ENCODE measurements at regions not wholly inside any gene's neighbourhood (a gene's known extent, or its start where the extent isn't known, plus 50 kb on each side); places are given as distances from the start of the nearest gene placed in this dataset.

GRCh38 chr9:24616863-24617262, 71.2 kb upstream of the IZUMO3 start:
- H3K36me3 Mint-ChIP-seq (ENCODE audit: insufficient read depth): no peaks in the 10 kb centered on the region
- no peak for ATAC-seq
- no peak overlapping the region for H3K4me3 Mint-ChIP-seq
- no peaks in the 10 kb centered on the region for H3K27me3 Mint-ChIP-seq (ENCODE audit: low read depth)
- no peak for DNase-seq
- peaks cover 16% of the 10 kb centered on the region for H3K9me3 Mint-ChIP-seq
- no peaks in the 10 kb centered on the region for H3K4me1 Mint-ChIP-seq (ENCODE audit: low read depth)

GRCh38 chr9:24614070-24614469, 68.4 kb upstream of the IZUMO3 start:
- Mint-ChIP-seq H3K4me1 (ENCODE audit: low read depth) (no peaks in the 10 kb centered on the region), H3K4me3 (no peak overlapping the region), H3K27me3 (ENCODE audit: low read depth) (no peaks in the 10 kb centered on the region), H3K9me3 (peaks cover 10% of the 10 kb centered on the region), H3K36me3 (ENCODE audit: insufficient read depth) (no peaks in the 10 kb centered on the region)
- ATAC-seq: no peak
- DNase-seq: no peak

DNA sequence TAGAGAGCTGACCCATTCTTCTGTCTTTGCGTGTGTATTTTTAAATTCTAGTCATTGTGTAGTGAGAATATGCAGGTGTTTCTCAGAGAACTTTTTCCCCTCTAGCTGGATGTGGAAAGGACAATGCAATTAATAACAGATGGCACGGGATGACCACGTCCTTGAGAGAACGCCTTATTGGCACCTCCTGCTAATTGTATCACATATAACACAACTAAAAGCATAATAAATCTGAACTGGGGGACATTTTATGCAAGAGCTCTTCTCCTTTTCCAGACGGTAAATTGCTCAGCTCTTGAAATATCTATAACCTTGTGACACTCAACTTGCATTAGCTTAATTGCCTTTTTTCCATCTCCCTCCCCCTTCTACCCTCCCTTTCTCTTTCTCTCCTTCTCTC, 62.9 kb upstream of the IZUMO3 start:
- Mint-ChIP-seq H3K9me3 (peaks cover 16% of the 10 kb centered on the region), H3K4me3 (no peak overlapping the region), H3K4me1 (ENCODE audit: low read depth) (no peaks in the 10 kb centered on the region), H3K27me3 (ENCODE audit: low read depth) (no peaks in the 10 kb centered on the region), H3K36me3 (ENCODE audit: insufficient read depth) (no peaks in the 10 kb centered on the region)
- DNase-seq: no peak
- ATAC-seq: no peak

DNA sequence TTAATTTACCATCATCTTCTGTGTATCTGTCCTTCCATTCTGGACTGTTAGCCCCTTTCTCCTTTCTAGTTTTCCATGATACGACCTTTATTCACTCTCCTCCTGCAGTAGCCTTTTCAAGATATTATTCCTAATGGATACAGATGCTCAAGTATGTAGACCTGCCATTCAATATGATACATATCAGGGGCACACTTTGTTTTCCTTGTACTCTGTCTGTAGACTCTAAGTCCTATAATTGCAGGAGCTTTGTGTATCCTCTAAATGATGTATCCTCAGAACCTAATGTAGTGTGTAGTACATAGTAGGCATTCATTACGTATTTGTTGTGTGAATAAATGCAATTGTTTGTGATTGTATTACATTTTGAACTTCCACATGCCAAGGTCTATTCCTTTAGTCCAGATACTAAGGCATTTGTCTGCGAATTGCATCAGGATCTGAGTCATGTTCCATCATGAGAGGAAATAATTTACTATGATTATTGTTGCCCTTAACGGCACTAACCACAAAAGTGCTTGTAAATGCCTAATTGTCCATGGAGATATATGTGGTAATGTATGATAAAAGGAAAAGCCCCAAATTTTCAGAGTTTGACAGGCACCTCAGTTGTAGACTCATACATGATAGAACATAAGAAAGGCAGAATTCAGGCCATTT, 57.1 kb upstream of the IZUMO3 start:
- peaks cover 9% of the 10 kb centered on the region for H3K9me3 Mint-ChIP-seq
- no peak overlapping the region for H3K4me3 Mint-ChIP-seq
- ATAC-seq (no peak), DNase-seq (no peak)
- H3K4me1 Mint-ChIP-seq (ENCODE audit: low read depth): no peaks in the 10 kb centered on the region
- no peaks in the 10 kb centered on the region for H3K36me3 Mint-ChIP-seq (ENCODE audit: insufficient read depth)
- no peaks in the 10 kb centered on the region for H3K27me3 Mint-ChIP-seq (ENCODE audit: low read depth)

All from activated T-cell treated with anti-CD3 and anti-CD28 coated beads, Interleukin-2, amount 50 U/mL, for 4 hours (primary cell).